H4 (cell line): ENCODE measurements at regions not wholly inside any gene's neighbourhood (a gene's known extent, or its start where the extent isn't known, plus 50 kb on each side); places are given as distances from the start of the nearest gene placed in this dataset.
A peak's percentile ranks its signal among the peaks of the same experiment; 100 is the strongest.
"Not testable (repeated sequence)": the region's sequence is repeated elsewhere in the genome, so short reads cannot be mapped to it uniquely, and the experiment has no call there.

Experiments used
- DNase-seq: peaks from one replicate; pipeline ENCODE4 v3.0.0-alpha.2; 2015; ENCODE audit warnings: low spot score

DNA sequence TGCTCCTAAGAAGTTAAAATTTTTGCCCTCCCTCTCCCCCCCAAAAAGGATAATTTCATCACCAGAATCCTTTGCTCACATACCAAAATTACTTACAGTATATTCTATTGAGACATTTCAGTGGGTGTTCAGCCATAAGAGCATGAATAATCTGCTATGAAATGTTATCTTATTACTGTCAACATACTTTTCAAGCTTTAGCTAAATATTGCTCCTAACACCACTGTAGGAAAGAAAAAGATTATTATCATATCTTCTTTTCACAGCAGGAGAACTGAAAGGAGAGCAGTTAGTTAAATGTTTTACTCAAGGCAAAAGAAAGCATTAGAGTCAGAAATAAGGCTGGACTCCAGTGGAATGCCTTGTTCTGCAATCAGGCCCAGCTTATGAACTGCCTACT, 231.0 kb upstream of the GYPA start:
- DNase-seq: no peak

- DNase-seq: no peak
Measured at GRCh38 chr4:144374065-144374464, 233.5 kb upstream of the GYPA start.

DNA sequence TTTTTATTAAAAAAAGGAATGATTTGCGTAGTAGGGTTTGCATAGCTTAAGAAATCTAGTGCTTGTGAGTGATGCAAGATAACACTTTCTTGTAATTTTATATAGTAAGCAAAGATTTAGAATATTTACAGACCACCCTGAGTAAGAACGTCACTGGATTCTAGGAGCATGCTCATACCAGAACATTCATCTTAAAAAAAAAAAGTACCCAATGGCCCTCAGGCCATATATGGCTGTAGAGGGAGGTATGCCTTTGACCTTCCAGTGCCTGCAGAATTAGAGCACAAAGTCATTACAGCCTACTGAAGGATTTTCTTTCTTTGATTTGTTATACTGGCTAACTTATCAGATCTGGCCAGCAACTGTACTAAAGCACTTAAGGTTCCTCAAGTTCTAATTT, 236.3 kb upstream of the GYPA start:
- DNase-seq: no peak

DNA sequence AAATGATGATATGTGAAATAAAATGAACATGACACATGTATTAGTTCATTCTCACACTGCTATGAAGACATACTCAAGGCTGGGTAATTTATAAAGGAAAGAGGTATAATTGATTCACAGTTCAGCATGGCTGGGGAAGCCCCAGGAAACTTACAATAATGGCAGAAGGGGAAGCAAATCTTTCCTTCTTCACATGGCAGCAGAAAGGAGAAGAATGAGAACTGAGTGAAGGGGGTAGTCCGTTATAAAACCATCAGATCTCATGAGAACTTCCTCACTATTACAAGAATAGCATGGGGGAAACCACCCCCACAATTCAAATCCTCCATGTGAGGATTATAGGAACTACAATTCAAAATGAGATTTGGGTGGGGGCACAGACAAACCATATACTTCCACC, 243.9 kb upstream of the GYPA start:
- DNase-seq: no peak

DNA sequence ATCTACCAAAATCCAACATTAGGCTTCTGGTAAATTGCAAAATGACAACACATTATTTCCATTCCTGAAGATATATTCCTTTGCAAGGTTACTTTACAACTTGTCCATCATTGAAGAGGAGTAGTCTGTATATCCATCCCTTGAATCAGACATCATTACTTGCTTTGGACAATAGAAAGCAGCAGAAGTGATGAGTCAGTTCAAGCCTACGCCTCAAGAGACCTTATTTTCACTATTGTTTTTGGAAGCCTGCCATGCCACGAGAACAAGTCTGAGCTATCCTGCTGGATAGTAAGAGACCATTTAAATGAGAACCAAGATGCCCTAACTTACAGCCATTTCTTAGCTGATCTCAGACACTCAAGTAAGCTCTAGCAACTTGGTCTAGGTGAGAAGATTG, 246.0 kb upstream of the HHIP start:
- peak; percentile 37 for DNase-seq

DNA sequence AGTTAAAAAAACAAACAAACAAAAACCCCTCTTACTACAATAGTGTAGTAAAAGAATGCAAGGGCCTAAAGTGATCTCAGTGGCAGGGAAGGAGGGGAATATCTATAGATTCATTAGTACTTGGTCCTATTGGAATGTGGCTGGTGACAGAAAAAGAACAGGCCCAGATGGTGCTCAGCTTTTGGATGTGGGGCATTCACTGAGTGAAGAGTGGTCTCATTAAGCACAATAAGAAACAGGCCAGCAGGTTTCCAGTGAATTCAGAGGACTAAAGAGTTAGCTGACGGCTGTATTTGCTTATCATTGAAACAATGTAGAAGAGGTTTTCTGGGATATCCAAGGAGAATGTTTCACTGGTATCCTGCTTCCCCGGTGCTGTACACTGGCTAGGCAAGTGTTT, 243.8 kb upstream of the HHIP start:
- no peak for DNase-seq

DNA sequence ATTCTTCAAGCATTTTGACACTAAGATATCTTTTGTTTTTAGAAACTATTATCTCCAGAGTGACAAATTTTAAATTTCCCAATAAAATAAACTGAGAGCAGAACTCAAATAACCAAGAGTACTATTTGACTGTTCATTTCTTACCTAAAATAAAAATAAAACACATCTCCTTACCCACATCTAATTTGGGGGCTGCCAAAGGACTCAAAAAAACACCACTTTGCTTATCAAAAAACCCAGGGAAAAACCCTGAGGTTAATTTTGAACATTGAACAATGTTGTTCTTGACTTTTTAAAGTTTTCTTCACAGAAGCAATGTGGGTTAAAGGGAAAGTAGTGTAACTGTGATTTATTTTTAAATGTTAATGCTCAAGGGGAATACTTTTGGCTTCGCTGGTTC, 243.0 kb upstream of the HHIP start:
- no peak for DNase-seq

- no peak for DNase-seq
Measured at GRCh38 chr4:144403893-144404292, 242.1 kb upstream of the HHIP start.

- DNase-seq: no peak
Measured at GRCh38 chr4:144409525-144409924, 236.4 kb upstream of the HHIP start.

GRCh38 chr4:144410230-144410783, 235.6 kb upstream of the HHIP start:
- DNase-seq: no peak

GRCh38 chr4:144411119-144411518, 234.8 kb upstream of the HHIP start:
- DNase-seq: no peak

- no peak for DNase-seq
Measured at GRCh38 chr4:144411700-144412099, 234.3 kb upstream of the HHIP start.

- no peak for DNase-seq
Measured at GRCh38 chr4:144421056-144421455, 224.9 kb upstream of the HHIP start.

DNA sequence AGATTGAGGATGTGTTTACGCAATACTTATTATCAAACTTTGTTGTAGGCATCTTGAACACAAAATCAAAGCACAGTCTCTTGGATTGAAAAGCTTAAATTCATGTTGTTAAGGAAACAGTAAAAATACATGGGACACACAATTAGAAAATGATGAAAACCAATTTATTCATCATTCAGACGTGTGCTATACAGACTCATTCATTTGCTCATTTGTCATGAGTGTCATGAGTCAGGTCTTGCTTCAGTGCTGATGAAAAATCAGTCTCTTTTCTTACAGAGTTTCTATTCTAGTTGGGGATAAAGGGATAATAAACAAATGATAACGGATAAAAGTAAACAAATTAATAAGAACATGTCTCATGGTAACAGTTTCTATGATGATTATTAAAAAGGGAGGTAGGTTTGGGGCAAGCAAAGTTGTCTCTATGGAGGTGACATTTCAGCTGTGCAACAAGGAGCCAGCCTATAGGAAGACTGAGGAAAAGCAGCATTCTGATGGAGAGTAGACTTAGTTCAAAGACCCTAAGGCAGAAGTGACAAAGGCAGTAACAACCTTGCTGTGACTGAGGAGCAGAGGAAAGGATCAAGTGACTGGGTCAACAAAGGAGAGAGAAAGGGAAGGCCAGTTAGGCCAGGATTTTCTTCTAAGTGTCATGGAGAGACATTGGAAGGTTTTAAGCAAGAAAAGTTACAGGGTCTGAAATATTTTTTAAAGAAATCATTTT, 224.0 kb upstream of the HHIP start:
- no peak for DNase-seq

DNA sequence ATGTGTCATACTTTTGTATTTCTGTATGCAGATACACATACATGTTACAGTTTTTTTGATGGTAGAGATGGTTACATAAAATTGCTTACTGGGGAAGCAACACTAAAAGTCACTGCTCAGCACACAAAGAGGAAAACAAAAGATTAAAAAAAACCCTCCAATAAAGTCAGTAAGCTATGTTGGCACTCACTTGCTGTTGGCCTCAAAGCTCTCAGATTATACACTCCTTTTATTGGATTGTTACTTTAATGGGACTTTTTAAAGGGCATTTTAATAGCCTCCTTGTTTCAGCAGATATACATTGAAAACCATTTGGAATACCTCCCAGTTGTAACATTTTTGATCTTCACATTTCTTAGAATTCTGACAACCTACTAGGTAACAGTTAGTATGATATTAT, 222.0 kb upstream of the HHIP start:
- no peak for DNase-seq

GRCh38 chr4:144426023-144426422, 219.9 kb upstream of the HHIP start:
- DNase-seq: not testable (repeated sequence)

DNA sequence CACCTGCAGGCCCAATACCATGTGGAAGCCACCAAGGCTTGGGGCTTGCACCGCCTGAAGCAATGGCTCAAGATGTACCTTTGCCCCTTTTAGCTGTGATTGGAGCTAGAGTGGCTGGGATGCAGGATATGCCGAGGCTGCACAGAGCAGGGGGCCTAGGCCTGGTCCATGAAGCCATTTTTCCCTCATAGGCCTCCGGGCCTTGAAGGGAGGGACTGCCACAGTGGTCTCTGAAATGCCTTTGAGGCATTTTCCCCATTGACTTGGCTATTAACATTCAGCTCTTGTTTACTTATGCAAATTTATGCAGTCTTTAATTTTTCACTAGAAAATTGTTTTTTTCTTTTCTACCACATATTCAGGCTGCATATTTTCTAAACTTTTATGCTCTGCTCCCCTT, 203.2 kb upstream of the HHIP start:
- no peak for DNase-seq

- DNase-seq: no peak
Measured at GRCh38 chr4:144449611-144450010, 196.3 kb upstream of the HHIP start.

- DNase-seq: no peak
Measured at GRCh38 chr4:144450526-144450925, 195.4 kb upstream of the HHIP start.

DNA sequence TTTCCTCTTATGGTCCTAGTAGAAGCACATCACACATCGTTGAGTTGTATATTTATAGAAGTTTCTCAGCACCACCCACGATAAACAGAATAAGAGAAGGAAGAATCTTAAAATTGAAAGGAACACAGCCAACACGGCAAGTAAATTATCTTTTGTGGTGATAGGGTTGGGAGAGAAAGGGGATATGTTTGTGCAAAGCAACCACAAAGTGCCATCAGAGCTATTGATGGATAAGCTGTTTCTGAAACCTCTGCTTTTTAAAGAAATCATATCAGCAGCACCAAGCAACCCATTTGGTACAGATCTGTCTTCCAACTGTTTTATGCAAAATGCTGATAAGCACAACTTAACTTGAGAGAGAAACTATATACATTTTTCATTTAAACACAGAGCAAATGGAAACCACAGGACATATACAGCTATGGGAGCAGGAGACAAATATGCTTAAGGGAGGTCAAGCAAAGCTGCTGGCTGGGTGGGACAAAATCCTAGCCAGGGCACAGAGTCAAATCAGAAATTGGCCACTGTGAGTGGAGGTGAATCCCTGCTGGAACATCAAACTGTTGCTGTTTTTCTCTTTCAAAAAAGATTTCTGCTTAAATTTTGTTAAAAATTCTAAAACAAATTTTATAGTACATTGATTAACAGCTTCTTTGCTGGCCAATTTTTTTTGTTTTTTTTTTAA, 194.0 kb upstream of the HHIP start:
- no peak for DNase-seq

- DNase-seq: no peak
Measured at GRCh38 chr4:144456196-144456595, 189.8 kb upstream of the HHIP start.

DNA sequence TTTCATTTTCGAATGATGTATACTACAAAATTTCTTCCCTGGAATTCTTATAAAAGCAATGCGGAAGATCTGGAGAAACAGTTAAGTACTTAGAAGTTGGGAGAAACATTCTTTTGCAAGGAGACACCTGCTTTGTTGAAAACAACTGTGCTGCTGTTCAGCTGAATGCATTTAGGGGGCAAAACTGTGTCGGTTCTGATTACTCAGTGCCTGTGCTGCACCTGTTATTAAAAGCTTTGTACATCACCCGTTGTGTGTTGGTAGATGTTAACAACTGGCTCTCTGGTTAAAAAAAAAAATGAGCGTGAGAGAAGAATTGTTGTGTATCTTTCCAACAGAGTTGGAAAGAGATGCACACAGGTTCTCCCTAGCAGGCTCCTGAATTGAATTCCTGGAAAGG, 184.1 kb upstream of the HHIP start:
- DNase-seq: no peak

DNA sequence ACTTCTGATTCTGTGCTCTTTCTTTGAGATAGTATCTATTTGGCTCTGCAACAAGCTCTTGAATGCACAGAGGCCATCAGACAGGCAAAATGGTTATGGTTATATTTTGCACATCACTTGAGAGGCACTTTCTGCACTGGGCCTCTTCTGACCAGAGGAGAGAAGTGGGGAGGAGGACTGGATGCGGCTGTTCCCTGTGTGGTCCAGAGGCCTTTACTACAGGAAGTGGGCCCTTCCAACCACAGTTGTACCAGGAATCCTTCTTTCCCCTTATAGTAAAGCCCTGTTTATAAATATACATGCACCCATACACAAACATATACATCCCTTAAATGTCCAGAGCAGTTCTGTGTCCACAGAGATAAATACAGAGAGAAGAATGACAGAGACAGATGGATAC, 182.7 kb upstream of the HHIP start:
- DNase-seq: no peak
